ENCODE measurements at regions not wholly inside any gene's neighbourhood (a gene's known extent, or its start where the extent isn't known, plus 50 kb on each side); places are given as distances from the start of the nearest gene placed in this dataset.
"Not testable (repeated sequence)": the region's sequence is repeated elsewhere in the genome, so short reads cannot be mapped to it uniquely, and the experiment has no call there.

- TF ChIP-seq CTCF (IDR thresholded peaks at IDR 0.05; ENCODE audit: extremely low read depth, missing control alignments) = no peak
- no peak for DNase-seq (ENCODE audit: low spot score)
These were observed 733.2 kb upstream of the PKDCC start for GRCh38 chr2:41314511-41315070.

GRCh38 chr2:41319437-41319836 lies 728.4 kb upstream of the PKDCC start:
- TF ChIP-seq CTCF (IDR thresholded peaks at IDR 0.05; ENCODE audit: extremely low read depth, missing control alignments) = no peak
- DNase-seq (ENCODE audit: low spot score) = no peak

- no peak for DNase-seq (ENCODE audit: low spot score)
- TF ChIP-seq CTCF (IDR thresholded peaks at IDR 0.05; ENCODE audit: extremely low read depth, missing control alignments) = no peak
These were observed 727.3 kb upstream of the PKDCC start for GRCh38 chr2:41320491-41320890.

- TF ChIP-seq CTCF (IDR thresholded peaks at IDR 0.05; ENCODE audit: extremely low read depth, missing control alignments) = no peak
- DNase-seq (ENCODE audit: low spot score) = no peak
These were observed 726.5 kb upstream of the PKDCC start for GRCh38 chr2:41321351-41321750.

GRCh38 chr2:41326851-41327250 lies 721.0 kb upstream of the PKDCC start:
- no peak for TF ChIP-seq CTCF (IDR thresholded peaks at IDR 0.05; ENCODE audit: extremely low read depth, missing control alignments)
- no peak for DNase-seq (ENCODE audit: low spot score)

GRCh38 chr2:41329040-41329439 lies 718.8 kb upstream of the PKDCC start:
- no peak for TF ChIP-seq CTCF (IDR thresholded peaks at IDR 0.05; ENCODE audit: extremely low read depth, missing control alignments)
- DNase-seq (ENCODE audit: low spot score) = no peak

GRCh38 chr2:41334159-41334558 lies 713.7 kb upstream of the PKDCC start:
- no peak for DNase-seq (ENCODE audit: low spot score)
- TF ChIP-seq CTCF (IDR thresholded peaks at IDR 0.05; ENCODE audit: extremely low read depth, missing control alignments) = no peak

- DNase-seq (ENCODE audit: low spot score) = not testable (repeated sequence)
These were observed 712.2 kb upstream of the PKDCC start for GRCh38 chr2:41335573-41335972.

All from GM20000 (cell line).